Mucosa of descending colon (tissue), 3 donors: ENCODE measurements at regions not wholly inside any gene's neighbourhood (a gene's known extent, or its start where the extent isn't known, plus 50 kb on each side); places are given as distances from the start of the nearest gene placed in this dataset.
A peak's percentile ranks its signal among the peaks of the same experiment; 100 is the strongest.
"Not testable (repeated sequence)": the region's sequence is repeated elsewhere in the genome, so short reads cannot be mapped to it uniquely, and the experiment has no call there.

Experiments
- ATAC-seq: fragments of 200-7000 bp; cut with Tn5 transposase; one replicate; pipeline ENCODE4 v1.9.1; 2020; ENCODE audit warnings: mild to moderate bottlenecking, moderate library complexity
- DNase-seq, 3 donors: peaks; one replicate each; pipeline ENCODE4 v3.0.0-alpha.2; 2020
- H3K36me3 ChIP-seq: fragments of 200-600 bp; one replicate; pipeline ENCODE4 v1.8.0; 2021; ENCODE audit warnings: low read depth, mild to moderate bottlenecking
- H3K4me1 ChIP-seq: fragments of 200-600 bp; one replicate; pipeline ENCODE4 v1.8.0; 2021; ENCODE audit warnings: low read depth, mild to moderate bottlenecking
- H3K4me3 ChIP-seq: fragments of 200-600 bp; one replicate; pipeline ENCODE4 v1.8.0; 2021; ENCODE audit warnings: mild to moderate bottlenecking
- H3K9me3 ChIP-seq: fragments of 200-600 bp; one replicate; pipeline ENCODE4 v1.8.0; 2021; ENCODE audit warnings: mild to moderate bottlenecking
- intact Hi-C, 2 donors: fragments of 100-400 bp; cut with DNase I in 1 of 2; cut with micrococcal nuclease in 1 of 2; formaldehyde crosslinking; loops; one replicate each; pipeline versions ENCODE4 v1.11.0 to v1.11.1; 2022; cut with DNase I, micrococcal nuclease
- TF ChIP-seq, protein P1 (sequence below): fragments of 200-600 bp; IDR thresholded peaks from one replicate; pipeline ENCODE4 v1.8.0; 2022; ENCODE audit warnings: antibody characterized with exemption, mild to moderate bottlenecking
- donor health status: DM: no; HTN: no; CAD: no; lungs with moderate emphysema.
- donor health status: DM: no; HTN: no; CAD: no.
- donor health status: DM: no; HTN: yes; CAD: no.

- intact Hi-C loops: loop anchor here in 1 of 2 donors (5.0 kb wide), 1 partner anchor 573 kb away; no protein-coding TSS in a partner anchor
- Histone ChIP-seq H3K4me3 (no peak overlapping the region), H3K36me3 (no peaks in the 10 kb centered on the region), H3K4me1 (no peaks in the 10 kb centered on the region), H3K9me3 (no peaks in the 10 kb centered on the region)
- TF ChIP-seq, protein P1, sequence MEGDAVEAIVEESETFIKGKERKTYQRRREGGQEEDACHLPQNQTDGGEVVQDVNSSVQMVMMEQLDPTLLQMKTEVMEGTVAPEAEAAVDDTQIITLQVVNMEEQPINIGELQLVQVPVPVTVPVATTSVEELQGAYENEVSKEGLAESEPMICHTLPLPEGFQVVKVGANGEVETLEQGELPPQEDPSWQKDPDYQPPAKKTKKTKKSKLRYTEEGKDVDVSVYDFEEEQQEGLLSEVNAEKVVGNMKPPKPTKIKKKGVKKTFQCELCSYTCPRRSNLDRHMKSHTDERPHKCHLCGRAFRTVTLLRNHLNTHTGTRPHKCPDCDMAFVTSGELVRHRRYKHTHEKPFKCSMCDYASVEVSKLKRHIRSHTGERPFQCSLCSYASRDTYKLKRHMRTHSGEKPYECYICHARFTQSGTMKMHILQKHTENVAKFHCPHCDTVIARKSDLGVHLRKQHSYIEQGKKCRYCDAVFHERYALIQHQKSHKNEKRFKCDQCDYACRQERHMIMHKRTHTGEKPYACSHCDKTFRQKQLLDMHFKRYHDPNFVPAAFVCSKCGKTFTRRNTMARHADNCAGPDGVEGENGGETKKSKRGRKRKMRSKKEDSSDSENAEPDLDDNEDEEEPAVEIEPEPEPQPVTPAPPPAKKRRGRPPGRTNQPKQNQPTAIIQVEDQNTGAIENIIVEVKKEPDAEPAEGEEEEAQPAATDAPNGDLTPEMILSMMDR: no peak
- DNase-seq: no peak
- no peak for ATAC-seq
Measured at GRCh38 chr3:34109021-34109420, 310.6 kb downstream of the PDCD6IP start.

DNA sequence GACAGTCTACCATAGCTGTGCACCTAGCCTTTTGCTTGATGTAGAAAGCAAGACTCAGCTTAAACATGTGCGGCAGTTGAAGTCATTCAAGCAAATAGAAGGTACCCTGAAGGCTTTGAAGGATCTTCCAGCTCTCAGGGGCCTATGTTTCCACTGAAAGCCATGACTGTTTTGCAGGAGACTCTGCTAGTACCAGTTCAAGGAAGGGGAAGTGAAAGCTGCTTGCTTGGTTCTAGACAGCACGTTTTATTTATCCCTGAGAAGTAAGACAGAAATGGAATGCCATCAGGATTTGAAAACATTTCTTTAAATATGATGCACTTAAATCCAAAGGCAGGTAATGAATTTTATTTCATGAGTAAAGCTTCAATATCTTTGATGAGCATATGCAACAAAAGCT lies 311.4 kb downstream of the PDCD6IP start:
- Histone ChIP-seq H3K36me3 (no peaks in the 10 kb centered on the region), H3K9me3 (no peaks in the 10 kb centered on the region), H3K4me3 (no peak overlapping the region), H3K4me1 (no peaks in the 10 kb centered on the region)
- DNase-seq: no peak
- intact Hi-C loops: loop anchor here in 1 of 2 donors (5.0 kb wide), 1 partner anchor 572 kb away; no protein-coding TSS in a partner anchor
- no peak for ATAC-seq
- TF ChIP-seq, protein P1: no peak

DNA sequence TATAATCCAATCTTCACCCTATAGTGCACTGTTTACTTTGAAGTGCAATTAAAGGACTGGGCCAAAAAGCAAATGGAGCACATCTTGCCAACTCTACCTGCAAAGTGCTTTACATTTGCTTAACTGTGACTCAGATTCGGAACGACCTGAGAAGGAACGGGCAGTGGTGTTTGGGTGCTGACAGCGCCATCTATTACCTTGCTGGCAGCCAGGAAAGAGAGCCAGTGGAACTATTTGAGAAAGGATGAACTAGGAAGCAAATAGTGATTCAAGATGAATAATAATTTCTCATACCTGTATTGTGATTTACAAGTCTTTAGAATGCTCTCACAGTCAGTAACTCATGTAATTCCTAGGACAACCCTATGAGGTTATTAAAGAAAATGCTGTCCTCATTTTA lies 312.9 kb downstream of the PDCD6IP start:
- DNase-seq (no peak), ATAC-seq (peak; percentile 26)
- no peaks in the 10 kb centered on the region for H3K36me3 ChIP-seq
- no peaks in the 10 kb centered on the region for H3K9me3 ChIP-seq
- intact Hi-C loops: no loop called here
- no peaks in the 10 kb centered on the region for H3K4me1 ChIP-seq
- TF ChIP-seq, protein P1: no peak
- H3K4me3 ChIP-seq: no peak overlapping the region

- H3K9me3 ChIP-seq, ATAC-seq, H3K4me3 ChIP-seq, H3K36me3 ChIP-seq, intact Hi-C loops, H3K4me1 ChIP-seq, DNase-seq: not testable (repeated sequence)
Measured at GRCh38 chr3:34112261-34112660, 313.8 kb downstream of the PDCD6IP start.

GRCh38 chr3:34131091-34131490 lies 332.7 kb downstream of the PDCD6IP start:
- H3K4me3 ChIP-seq: no peak overlapping the region
- TF ChIP-seq, protein P1: no peak
- H3K4me1 ChIP-seq: no peaks in the 10 kb centered on the region
- no peak for DNase-seq
- ATAC-seq: no peak
- intact Hi-C loops: no loop called here
- H3K9me3 ChIP-seq: peaks cover 5% of the 10 kb centered on the region
- H3K36me3 ChIP-seq: no peaks in the 10 kb centered on the region

GRCh38 chr3:34132069-34132692 lies 333.8 kb downstream of the PDCD6IP start:
- Histone ChIP-seq H3K36me3 (no peaks in the 10 kb centered on the region), H3K4me3 (no peak overlapping the region), H3K9me3 (peaks cover 5% of the 10 kb centered on the region), H3K4me1 (no peaks in the 10 kb centered on the region)
- intact Hi-C loops: no loop called here
- DNase-seq: no peak
- TF ChIP-seq, protein P1: no peak
- no peak for ATAC-seq
